ENCODE measurements at regions not wholly inside any gene's neighbourhood (a gene's known extent, or its start where the extent isn't known, plus 50 kb on each side); places are given as distances from the start of the nearest gene placed in this dataset.

GRCh38 chr1:227370533-227371254 lies 52.4 kb upstream of the CDC42BPA start:
- TF ChIP-seq, protein P1, sequence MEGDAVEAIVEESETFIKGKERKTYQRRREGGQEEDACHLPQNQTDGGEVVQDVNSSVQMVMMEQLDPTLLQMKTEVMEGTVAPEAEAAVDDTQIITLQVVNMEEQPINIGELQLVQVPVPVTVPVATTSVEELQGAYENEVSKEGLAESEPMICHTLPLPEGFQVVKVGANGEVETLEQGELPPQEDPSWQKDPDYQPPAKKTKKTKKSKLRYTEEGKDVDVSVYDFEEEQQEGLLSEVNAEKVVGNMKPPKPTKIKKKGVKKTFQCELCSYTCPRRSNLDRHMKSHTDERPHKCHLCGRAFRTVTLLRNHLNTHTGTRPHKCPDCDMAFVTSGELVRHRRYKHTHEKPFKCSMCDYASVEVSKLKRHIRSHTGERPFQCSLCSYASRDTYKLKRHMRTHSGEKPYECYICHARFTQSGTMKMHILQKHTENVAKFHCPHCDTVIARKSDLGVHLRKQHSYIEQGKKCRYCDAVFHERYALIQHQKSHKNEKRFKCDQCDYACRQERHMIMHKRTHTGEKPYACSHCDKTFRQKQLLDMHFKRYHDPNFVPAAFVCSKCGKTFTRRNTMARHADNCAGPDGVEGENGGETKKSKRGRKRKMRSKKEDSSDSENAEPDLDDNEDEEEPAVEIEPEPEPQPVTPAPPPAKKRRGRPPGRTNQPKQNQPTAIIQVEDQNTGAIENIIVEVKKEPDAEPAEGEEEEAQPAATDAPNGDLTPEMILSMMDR (IDR thresholded peaks at IDR 0.05; ENCODE audit: low read depth, low read length), result no peak
- Histone ChIP-seq H3K9me3 (ENCODE audit: severe bottlenecking) (no peaks in the 10 kb centered on the region), H3K36me3 (no peaks in the 10 kb centered on the region), H3K4me3 (ENCODE audit: low read depth, low read length) (no peak overlapping the region), H3K27ac (no peak overlapping the region), H3K27me3 (ENCODE audit: insufficient read depth, low read depth, severe bottlenecking) (no peaks in the 10 kb centered on the region)
- no peak for DNase-seq

DNA sequence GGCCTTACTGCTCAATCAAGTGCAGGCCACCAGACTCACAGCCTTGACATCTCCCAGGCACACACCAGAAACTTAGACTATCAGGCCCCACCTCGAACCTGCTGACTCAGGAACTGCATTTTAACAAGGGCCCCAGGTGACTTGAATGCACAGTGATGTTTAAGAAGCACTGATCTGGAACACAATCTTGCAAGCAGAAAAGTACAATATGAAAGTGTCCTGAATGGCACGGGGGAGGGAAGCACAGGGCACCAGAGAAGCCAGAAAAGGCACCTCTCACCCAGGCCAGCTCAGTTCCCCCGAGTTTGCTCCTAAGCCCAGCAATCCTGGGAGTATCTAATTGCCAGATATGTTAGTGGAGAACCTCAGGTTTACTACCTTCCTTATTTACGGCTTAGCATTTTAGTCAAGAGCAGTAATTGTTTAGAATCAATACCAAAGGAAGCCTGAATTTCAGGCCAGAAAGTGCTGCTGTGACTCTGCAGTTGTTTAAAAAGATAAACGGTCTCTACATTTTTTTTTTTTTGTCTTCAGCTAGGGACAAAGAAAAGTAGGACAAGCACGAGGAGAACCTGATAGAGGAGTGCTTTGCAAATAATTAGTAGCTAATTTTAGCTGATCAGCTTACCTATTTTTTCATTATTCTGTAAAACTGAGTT lies 50.9 kb upstream of the CDC42BPA start:
- no peaks in the 10 kb centered on the region for H3K36me3 ChIP-seq
- H3K9me3 ChIP-seq (ENCODE audit: severe bottlenecking), result no peaks in the 10 kb centered on the region
- no peak overlapping the region for H3K27ac ChIP-seq
- no peak for DNase-seq
- H3K4me3 ChIP-seq (ENCODE audit: low read depth, low read length), result no peak overlapping the region
- TF ChIP-seq, protein P1 (IDR thresholded peaks at IDR 0.05; ENCODE audit: low read depth, low read length), result no peak
- H3K27me3 ChIP-seq (ENCODE audit: insufficient read depth, low read depth, severe bottlenecking), result no peaks in the 10 kb centered on the region
